ENCODE measurements at regions not wholly inside any gene's neighbourhood (a gene's known extent, or its start where the extent isn't known, plus 50 kb on each side); places are given as distances from the start of the nearest gene placed in this dataset.
"Not testable (repeated sequence)": the region's sequence is repeated elsewhere in the genome, so short reads cannot be mapped to it uniquely, and the experiment has no call there.

DNA sequence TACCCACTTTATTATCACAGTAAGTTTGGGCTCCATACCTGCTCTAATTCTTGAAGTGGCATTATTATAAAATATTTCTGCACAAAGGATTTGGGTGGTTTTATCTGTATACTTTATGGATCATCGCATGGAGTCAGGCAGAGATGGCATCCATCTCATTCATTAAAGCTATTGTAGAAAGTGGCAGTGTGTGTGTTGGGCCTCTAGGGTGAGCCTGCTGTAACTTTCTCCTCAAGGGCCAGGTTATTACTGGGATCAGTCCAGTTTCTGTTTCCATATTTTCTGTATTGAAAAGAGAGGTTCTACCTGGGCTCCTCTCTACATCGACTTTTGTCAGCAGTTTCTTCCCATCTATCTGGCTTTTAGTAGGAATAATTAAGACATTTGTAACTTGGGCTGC lies 511.1 kb downstream of the MMUT start:
- POLR2A ChIA-PET = no interaction called here
- WGBS (ENCODE audit: insufficient coverage, insufficient replicate concordance, low lambda C conversion rate, missing lambda C conversion rate) = 15% methylated on average over 2 of the region's 2 CpGs

DNA sequence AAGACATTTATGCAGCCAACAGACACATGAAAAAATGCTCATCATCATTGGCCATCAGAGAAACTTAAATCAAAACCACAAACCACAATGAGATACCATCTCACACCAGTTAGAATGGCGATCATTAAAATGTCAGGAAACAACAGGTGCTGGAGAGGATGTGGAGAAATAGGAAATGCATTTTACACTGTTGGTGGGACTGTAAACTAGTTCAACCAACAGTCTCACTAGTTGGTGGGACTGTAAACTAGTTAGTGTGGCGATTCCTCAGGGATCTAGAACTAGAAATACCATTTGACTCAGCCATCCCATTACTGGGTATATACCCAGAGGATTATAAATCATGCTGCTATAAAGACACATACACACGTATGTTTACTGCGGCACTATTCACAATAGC lies 518.8 kb downstream of the MMUT start:
- SMC1A ChIA-PET (ENCODE audit: uncharacterized antibody, unreplicated experiment); H4K20me1 ChIP-seq (ENCODE audit: control insufficient read depth, insufficient read depth); in situ Hi-C loops (cut with MboI); H2AFZ ChIP-seq (ENCODE audit: control insufficient read depth, low read depth, low read length); H3K9ac ChIP-seq (ENCODE audit: control insufficient read depth, insufficient read depth, low read length); H3K27me3 ChIP-seq (replicated peaks in 1 of 2; ENCODE audit: control insufficient read depth in 2 of 2, insufficient read depth in 2 of 2, low read length in 1 of 2); DNase-seq (ENCODE audit: low read depth, low spot score); POLR2A ChIA-PET; H3K4me1 ChIP-seq (ENCODE audit: control insufficient read depth, insufficient read depth, low read length); H3K79me2 ChIP-seq (ENCODE audit: control insufficient read depth, insufficient read depth, low read length); RAD21 ChIA-PET (ENCODE audit: unreplicated experiment); intact Hi-C loops (cut with micrococcal nuclease; ENCODE audit: unreplicated experiment); H3K4me2 ChIP-seq (ENCODE audit: control insufficient read depth, insufficient read depth); H3K36me3 ChIP-seq (ENCODE audit: control insufficient read depth in 2 of 2, insufficient read depth in 2 of 2, low read length in 1 of 2); H3K9me3 ChIP-seq (replicated peaks; ENCODE audit: control insufficient read depth, insufficient read depth, low read length); FAIRE-seq; H3K27ac ChIP-seq (ENCODE audit: control insufficient read depth, insufficient read depth); ATAC-seq; H3K4me3 ChIP-seq; CTCF ChIA-PET; BruUV-seq (replicated peaks): not testable (repeated sequence)
- 44% methylated on average over 4 of the region's 4 CpGs for WGBS (ENCODE audit: insufficient coverage, insufficient replicate concordance, low lambda C conversion rate, missing lambda C conversion rate)

More for the DNA sequence above, 511.1 kb downstream of the MMUT start:
- Histone ChIP-seq H3K79me2 (ENCODE audit: control insufficient read depth, insufficient read depth, low read length) (no peaks in the 10 kb centered on the region), H3K4me2 (ENCODE audit: control insufficient read depth, insufficient read depth) (no peak overlapping the region), H3K9me3 (replicated peaks; ENCODE audit: control insufficient read depth, insufficient read depth, low read length) (no peaks in the 10 kb centered on the region), H3K4me1 (ENCODE audit: control insufficient read depth, insufficient read depth, low read length) (no peaks in the 10 kb centered on the region), H2AFZ (ENCODE audit: control insufficient read depth, low read depth, low read length) (no peak overlapping the region), H3K36me3 (ENCODE audit: control insufficient read depth in 2 of 2, insufficient read depth in 2 of 2, low read length in 1 of 2) (no peaks in the 10 kb centered on the region), H3K27ac (ENCODE audit: control insufficient read depth, insufficient read depth) (no peak overlapping the region), H3K4me3 (no peak overlapping the region), H3K9ac (ENCODE audit: control insufficient read depth, insufficient read depth, low read length) (no peak overlapping the region), H3K27me3 (replicated peaks in 1 of 2; ENCODE audit: control insufficient read depth in 2 of 2, insufficient read depth in 2 of 2, low read length in 1 of 2) (no peaks in the 10 kb centered on the region), H4K20me1 (ENCODE audit: control insufficient read depth, insufficient read depth) (no peaks in the 10 kb centered on the region)
- intact Hi-C loops (cut with micrococcal nuclease; ENCODE audit: unreplicated experiment) = no loop called here
- CTCF ChIA-PET = no interaction called here
- no TSS peak for BruUV-seq (replicated peaks)
- in situ Hi-C loops (cut with MboI) = no loop called here
- RAD21 ChIA-PET (ENCODE audit: unreplicated experiment) = no interaction called here
- DNase-seq (ENCODE audit: low read depth, low spot score) (no peak), ATAC-seq (no peak), FAIRE-seq (no peak)
- TF ChIP-seq SMAD5 (IDR thresholded peaks at IDR 0.05; ENCODE audit: low read depth) (no peak), CREM (IDR thresholded peaks at IDR 0.05; ENCODE audit: low read depth) (no peak), CHD2 (IDR thresholded peaks at IDR 0.05; ENCODE audit: borderline replicate concordance, low read depth, low read length) (no peak), SREBF1 (IDR thresholded peaks at IDR 0.05; ENCODE audit: low read length) (no peak), ESRRA (IDR thresholded peaks at IDR 0.05; ENCODE audit: low read length) (no peak), BRCA1 (IDR thresholded peaks at IDR 0.05; ENCODE audit: low read depth, low read length) (no peak), NR2F1 (conservative IDR thresholded peaks at IDR 0.05) (no peak), NFIC (IDR thresholded peaks at IDR 0.05; ENCODE audit: low read depth, low read length) (no peak), RCOR1 (conservative IDR thresholded peaks at IDR 0.05; ENCODE audit: low read depth, low read length) (no peak), LARP7 (IDR thresholded peaks at IDR 0.05) (no peak), NBN (IDR thresholded peaks at IDR 0.05) (no peak), ZZZ3 (IDR thresholded peaks at IDR 0.05; ENCODE audit: control insufficient read depth, insufficient read length, low read depth) (no peak), ZNF24 (IDR thresholded peaks at IDR 0.05) (no peak), FOXK2 (IDR thresholded peaks at IDR 0.05) (no peak), NRF1 (conservative IDR thresholded peaks at IDR 0.05; ENCODE audit: low read depth, low read length) (no peak), BHLHE40 (IDR thresholded peaks at IDR 0.05; ENCODE audit: borderline replicate concordance in 1 of 2, low read depth in 2 of 2, low read length in 1 of 2) (no peak), CEBPB (IDR thresholded peaks at IDR 0.05; ENCODE audit: borderline replicate concordance in 1 of 2, low read depth in 2 of 2, low read length in 2 of 2) (no peak), MYC (IDR thresholded peaks at IDR 0.05; ENCODE audit: insufficient read depth, insufficient read length, insufficient replicate concordance, low read length, severe bottlenecking) (no peak)
- TF ChIP-seq, protein P1, sequence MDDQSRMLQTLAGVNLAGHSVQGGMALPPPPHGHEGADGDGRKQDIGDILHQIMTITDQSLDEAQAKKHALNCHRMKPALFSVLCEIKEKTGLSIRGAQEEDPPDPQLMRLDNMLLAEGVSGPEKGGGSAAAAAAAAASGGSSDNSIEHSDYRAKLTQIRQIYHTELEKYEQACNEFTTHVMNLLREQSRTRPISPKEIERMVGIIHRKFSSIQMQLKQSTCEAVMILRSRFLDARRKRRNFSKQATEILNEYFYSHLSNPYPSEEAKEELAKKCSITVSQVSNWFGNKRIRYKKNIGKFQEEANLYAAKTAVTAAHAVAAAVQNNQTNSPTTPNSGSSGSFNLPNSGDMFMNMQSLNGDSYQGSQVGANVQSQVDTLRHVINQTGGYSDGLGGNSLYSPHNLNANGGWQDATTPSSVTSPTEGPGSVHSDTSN (IDR thresholded peaks at IDR 0.05; ENCODE audit: insufficient replicate concordance, low read depth, low read length) = no peak
- TF ChIP-seq, protein P2, sequence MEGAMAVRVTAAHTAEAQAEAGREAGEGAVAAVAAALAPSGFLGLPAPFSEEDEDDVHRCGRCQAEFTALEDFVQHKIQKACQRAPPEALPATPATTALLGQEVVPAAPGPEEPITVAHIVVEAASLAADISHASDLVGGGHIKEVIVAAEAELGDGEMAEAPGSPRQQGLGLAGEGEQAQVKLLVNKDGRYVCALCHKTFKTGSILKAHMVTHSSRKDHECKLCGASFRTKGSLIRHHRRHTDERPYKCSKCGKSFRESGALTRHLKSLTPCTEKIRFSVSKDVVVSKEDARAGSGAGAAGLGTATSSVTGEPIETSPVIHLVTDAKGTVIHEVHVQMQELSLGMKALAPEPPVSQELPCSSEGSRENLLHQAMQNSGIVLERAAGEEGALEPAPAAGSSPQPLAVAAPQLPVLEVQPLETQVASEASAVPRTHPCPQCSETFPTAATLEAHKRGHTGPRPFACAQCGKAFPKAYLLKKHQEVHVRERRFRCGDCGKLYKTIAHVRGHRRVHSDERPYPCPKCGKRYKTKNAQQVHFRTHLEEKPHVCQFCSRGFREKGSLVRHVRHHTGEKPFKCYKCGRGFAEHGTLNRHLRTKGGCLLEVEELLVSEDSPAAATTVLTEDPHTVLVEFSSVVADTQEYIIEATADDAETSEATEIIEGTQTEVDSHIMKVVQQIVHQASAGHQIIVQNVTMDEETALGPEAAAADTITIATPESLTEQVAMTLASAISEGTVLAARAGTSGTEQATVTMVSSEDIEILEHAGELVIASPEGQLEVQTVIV (IDR thresholded peaks at IDR 0.05; ENCODE audit: borderline replicate concordance, partially characterized antibody) = no peak
- SMC1A ChIA-PET (ENCODE audit: uncharacterized antibody, unreplicated experiment) = no interaction called here

All from GM12878 (cell line).